ENCODE measurements at regions not wholly inside any gene's neighbourhood (a gene's known extent, or its start where the extent isn't known, plus 50 kb on each side); places are given as distances from the start of the nearest gene placed in this dataset.

DNA sequence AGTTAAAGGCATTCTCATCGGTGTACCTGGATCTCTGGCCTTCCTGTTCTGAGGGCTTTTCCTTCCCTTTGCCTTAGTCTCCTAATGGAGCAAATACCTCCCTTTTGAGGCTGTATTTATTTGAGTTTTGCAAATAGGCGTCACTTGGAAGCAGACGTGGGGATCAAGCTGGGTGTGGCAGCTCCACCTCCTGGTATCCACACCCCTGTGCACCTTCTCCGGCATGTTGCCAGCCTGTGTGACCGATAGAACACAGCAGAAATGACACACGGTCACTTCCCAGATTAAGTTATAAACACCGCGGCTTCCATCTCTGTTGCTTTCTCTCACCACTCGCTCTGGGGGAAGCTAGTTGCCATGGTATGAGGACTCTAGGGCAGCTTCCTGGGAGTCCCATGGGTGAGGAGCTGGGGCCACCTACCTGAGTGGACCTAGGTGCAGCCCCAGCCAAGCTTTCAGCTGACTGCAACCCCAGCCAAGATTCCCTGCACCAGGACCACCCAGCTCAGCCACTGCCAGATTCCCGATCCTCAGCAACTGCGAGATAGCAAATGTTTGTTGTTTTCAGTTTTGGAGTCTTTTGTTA is 214.4 kb upstream of the MVB12B start:
- intact Hi-C loops (cut with micrococcal nuclease): no loop called here
- H3K4me1 ChIP-seq (ENCODE audit: control insufficient read depth, extremely low read depth, insufficient read depth, low read length): no peaks in the 10 kb centered on the region
- H3K27me3 ChIP-seq (ENCODE audit: control insufficient read depth in 2 of 2, insufficient read depth in 2 of 2, low read length in 2 of 2): no peaks in the 10 kb centered on the region
- BruUV-seq (replicated peaks): no TSS peak
- no peak overlapping the region for H2AFZ ChIP-seq (ENCODE audit: low read depth, low read length)
- no peaks in the 10 kb centered on the region for H3K9me1 ChIP-seq (replicated peaks; ENCODE audit: control insufficient read depth, extremely low read depth, insufficient read depth, low read length)
- H3K4me2 ChIP-seq (ENCODE audit: insufficient read depth, low read length): no peak overlapping the region
- H3K9me3 ChIP-seq (replicated peaks; ENCODE audit: control insufficient read depth, insufficient read depth, low read length): no peaks in the 10 kb centered on the region
- no peaks in the 10 kb centered on the region for H3K79me2 ChIP-seq (ENCODE audit: control insufficient read depth, insufficient read depth, low read length)
- H3K9ac ChIP-seq (replicated peaks; ENCODE audit: extremely low read depth, insufficient read depth, low read length): no peak overlapping the region
- ChIA-PET POLR2A (no interaction called here), CTCF (no interaction called here)
- no peaks in the 10 kb centered on the region for H4K20me1 ChIP-seq (replicated peaks; ENCODE audit: control insufficient read depth, extremely low read depth, insufficient read depth, low read length)
- no peak for FAIRE-seq
- no peak for TF ChIP-seq FOS (IDR thresholded peaks at IDR 0.05; ENCODE audit: borderline replicate concordance, insufficient read depth, low read length)
- no peak for TF ChIP-seq JUN (IDR thresholded peaks at IDR 0.05; ENCODE audit: borderline replicate concordance, insufficient read depth, insufficient read length, low read depth)
- TF ChIP-seq MYC (IDR thresholded peaks at IDR 0.05; ENCODE audit: low read depth, low read length): no peak
- TF ChIP-seq EZH2 (IDR thresholded peaks at IDR 0.05; ENCODE audit: borderline replicate concordance, low read depth, low read length, severe bottlenecking): no peak
- no peak for TF ChIP-seq POLR2AphosphoS5 (IDR thresholded peaks at IDR 0.05; ENCODE audit: insufficient read depth, low read depth, low read length)
- TF ChIP-seq, protein P1, sequence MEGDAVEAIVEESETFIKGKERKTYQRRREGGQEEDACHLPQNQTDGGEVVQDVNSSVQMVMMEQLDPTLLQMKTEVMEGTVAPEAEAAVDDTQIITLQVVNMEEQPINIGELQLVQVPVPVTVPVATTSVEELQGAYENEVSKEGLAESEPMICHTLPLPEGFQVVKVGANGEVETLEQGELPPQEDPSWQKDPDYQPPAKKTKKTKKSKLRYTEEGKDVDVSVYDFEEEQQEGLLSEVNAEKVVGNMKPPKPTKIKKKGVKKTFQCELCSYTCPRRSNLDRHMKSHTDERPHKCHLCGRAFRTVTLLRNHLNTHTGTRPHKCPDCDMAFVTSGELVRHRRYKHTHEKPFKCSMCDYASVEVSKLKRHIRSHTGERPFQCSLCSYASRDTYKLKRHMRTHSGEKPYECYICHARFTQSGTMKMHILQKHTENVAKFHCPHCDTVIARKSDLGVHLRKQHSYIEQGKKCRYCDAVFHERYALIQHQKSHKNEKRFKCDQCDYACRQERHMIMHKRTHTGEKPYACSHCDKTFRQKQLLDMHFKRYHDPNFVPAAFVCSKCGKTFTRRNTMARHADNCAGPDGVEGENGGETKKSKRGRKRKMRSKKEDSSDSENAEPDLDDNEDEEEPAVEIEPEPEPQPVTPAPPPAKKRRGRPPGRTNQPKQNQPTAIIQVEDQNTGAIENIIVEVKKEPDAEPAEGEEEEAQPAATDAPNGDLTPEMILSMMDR (IDR thresholded peaks at IDR 0.05; ENCODE audit: extremely low read depth in 1 of 2, insufficient read depth in 1 of 2, low read depth in 1 of 2, low read length in 2 of 2): no peak
- TF ChIP-seq GATA2 (IDR thresholded peaks at IDR 0.05; ENCODE audit: insufficient read depth, insufficient read length, low read depth, low read length): no peak
- dilution Hi-C loops (cut with MboI; ENCODE audit: extremely low pct_ligation_motif_present, low sequenced_read_pairs): no loop called here
- H3K4me3 ChIP-seq (replicated peaks in 1 of 3; ENCODE audit: insufficient read depth in 1 of 3, low read depth in 1 of 3, low read length in 3 of 3): no peak overlapping the region
- no peaks in the 10 kb centered on the region for H3K36me3 ChIP-seq (ENCODE audit: control insufficient read depth in 2 of 2, extremely low read depth in 1 of 2, insufficient read depth in 2 of 2, low read length in 2 of 2)
- no peak overlapping the region for H3K27ac ChIP-seq (ENCODE audit: insufficient read depth, low read depth, low read length)
- DNase-seq (ENCODE audit: low read depth, low spot score): no peak

All from endothelial cell of umbilical vein (primary cell).